SK-N-SH treated with all-trans-retinoic acid at 6 μM for 48 hours (cell line): ENCODE measurements at regions not wholly inside any gene's neighbourhood (a gene's known extent, or its start where the extent isn't known, plus 50 kb on each side); places are given as distances from the start of the nearest gene placed in this dataset.

Experiments used
- ATAC-seq: fragments of 200-7000 bp; cut with Tn5 transposase; 3 replicates; pipeline ENCODE4 v1.9.1; 2020; ENCODE audit warnings: mild to moderate bottlenecking, moderate library complexity
- ARNTL ChIP-seq: fragments of 450-650 bp; formaldehyde crosslinking; IDR thresholded peaks from 2 replicates; pipeline ENCODE4 v1.5.0; 2020; ENCODE audit warnings: low read depth, mild to moderate bottlenecking, moderate library complexity, borderline replicate concordance
- BACH2 ChIP-seq: fragments of 250-450 bp; sonication (Bioruptor Pico); IDR thresholded peaks from 2 replicates; pipeline ENCODE4 v1.9.0; 2021; ENCODE audit warnings: mild to moderate bottlenecking, borderline replicate concordance
- CSDC2 ChIP-seq: fragments of 250-450 bp; sonication (Bioruptor Pico); IDR thresholded peaks from 2 replicates; pipeline ENCODE4 v1.5.0; 2020; ENCODE audit warnings: mild to moderate bottlenecking, moderate library complexity
- ESRRG ChIP-seq: fragments of 250-450 bp; sonication (Bioruptor Pico); IDR thresholded peaks from 2 replicates; pipeline ENCODE4 v1.6.1; 2021; ENCODE audit warnings: mild to moderate bottlenecking
- GLIS3 ChIP-seq: fragments of 250-450 bp; sonication (Bioruptor Pico); IDR thresholded peaks from 2 replicates; pipeline ENCODE4 v1.5.0; 2020; ENCODE audit warnings: mild to moderate bottlenecking, moderate library complexity
- PPARA ChIP-seq: fragments of 250-450 bp; sonication (Bioruptor Pico); IDR thresholded peaks from 2 replicates; pipeline ENCODE4 v1.5.0; 2020; ENCODE audit warnings: mild to moderate bottlenecking, borderline replicate concordance
- RARB ChIP-seq: fragments of 250-450 bp; sonication (Bioruptor Pico); IDR thresholded peaks from 2 replicates; pipeline ENCODE4 v1.8.0; 2021; ENCODE audit warnings: mild to moderate bottlenecking, moderate library complexity
- SNAI2 ChIP-seq: fragments of 250-450 bp; sonication (Bioruptor Pico); IDR thresholded peaks from 2 replicates; pipeline ENCODE4 v1.5.0; 2020; ENCODE audit warnings: mild to moderate bottlenecking, moderate library complexity
- TOX ChIP-seq: fragments of 250-450 bp; sonication (Bioruptor Pico); IDR thresholded peaks from 2 replicates; pipeline ENCODE4 v1.8.0; 2021; ENCODE audit warnings: mild to moderate bottlenecking, moderate library complexity, borderline replicate concordance
- ZC3H10 ChIP-seq: fragments of 250-450 bp; sonication (Bioruptor Pico); IDR thresholded peaks from 2 replicates; pipeline ENCODE4 v1.5.1; 2021; ENCODE audit warnings: mild to moderate bottlenecking, moderate library complexity
- ZFP30 ChIP-seq: fragments of 450-650 bp; formaldehyde crosslinking; IDR thresholded peaks from 2 replicates; pipeline ENCODE4 v1.5.0; 2022; ENCODE audit warnings: mild to moderate bottlenecking, moderate library complexity
- ZNF565 ChIP-seq: fragments of 450-650 bp; formaldehyde crosslinking; conservative IDR thresholded peaks from 2 replicates; pipeline ENCODE4 v1.5.0; 2020; ENCODE audit warnings: low read depth, mild to moderate bottlenecking, moderate library complexity
- ZNF70 ChIP-seq: fragments of 450-650 bp; formaldehyde crosslinking; IDR thresholded peaks from 2 replicates; pipeline ENCODE4 v1.5.0; 2020; ENCODE audit warnings: mild to moderate bottlenecking, moderate library complexity
- TF ChIP-seq, protein P1 (sequence below): fragments of 250-450 bp; sonication (Bioruptor Pico); IDR thresholded peaks from 2 replicates; pipeline ENCODE4 v1.5.1; 2021; ENCODE audit warnings: mild to moderate bottlenecking, moderate library complexity
- TF ChIP-seq, protein P2 (sequence below): fragments of 250-450 bp; sonication (Bioruptor Pico); IDR thresholded peaks from 2 replicates; pipeline ENCODE4 v1.5.0; 2020; ENCODE audit warnings: mild to moderate bottlenecking, moderate library complexity
- TF ChIP-seq, protein P3 (sequence below): fragments of 250-450 bp; sonication (Bioruptor Pico); IDR thresholded peaks from 2 replicates; pipeline ENCODE4 v1.5.1; 2020; ENCODE audit warnings: low read depth, mild to moderate bottlenecking, moderate library complexity
- TF ChIP-seq, protein P4 (sequence below): fragments of 250-450 bp; sonication (Bioruptor Pico); IDR thresholded peaks from 2 replicates; pipeline ENCODE4 v1.8.0; 2020; ENCODE audit warnings: mild to moderate bottlenecking, moderate library complexity, borderline replicate concordance
- TF ChIP-seq, protein P5 (sequence below): fragments of 250-450 bp; sonication (Bioruptor Pico); IDR thresholded peaks from 2 replicates; pipeline ENCODE4 v1.8.0; 2021; ENCODE audit warnings: low read depth, mild to moderate bottlenecking, moderate library complexity, borderline replicate concordance

DNA sequence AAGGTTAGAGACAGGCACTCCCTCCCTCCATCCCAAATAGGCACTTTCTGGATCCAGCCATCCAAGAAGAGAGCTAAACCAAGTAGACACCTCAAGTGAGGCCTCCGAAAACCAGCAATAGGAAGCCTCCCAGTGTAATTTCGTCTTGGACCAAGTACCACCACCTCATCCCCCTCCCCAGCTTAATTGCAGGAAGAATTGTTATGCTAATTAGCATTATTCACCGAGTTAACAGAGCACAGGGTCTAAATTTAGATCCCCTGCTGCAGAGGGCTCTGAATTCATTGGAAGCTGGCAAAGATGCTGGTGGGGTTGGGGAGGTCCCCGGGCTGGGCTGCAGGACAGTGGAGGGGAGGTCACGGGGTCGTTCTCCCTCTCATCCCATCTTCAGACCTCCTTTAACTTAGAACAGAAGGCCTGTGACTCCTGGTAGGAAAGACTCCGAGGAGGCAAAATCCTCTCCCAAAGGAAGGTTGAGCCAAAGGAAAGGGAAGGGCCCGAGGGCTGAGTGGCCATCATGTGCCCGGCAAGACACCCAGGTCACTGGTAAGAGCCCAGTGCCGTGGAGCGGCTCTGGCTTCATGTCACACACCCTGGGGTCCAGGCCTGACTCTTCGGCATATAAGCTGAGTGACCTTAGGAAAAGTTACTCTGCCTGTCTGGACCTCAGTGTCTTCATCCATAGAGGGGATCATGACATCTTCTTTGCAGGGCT, 209.2 kb upstream of the GRIK3 start:
- ATAC-seq: no peak
- no peak for TF ChIP-seq ARNTL (CRISPR knock-in tag)

DNA sequence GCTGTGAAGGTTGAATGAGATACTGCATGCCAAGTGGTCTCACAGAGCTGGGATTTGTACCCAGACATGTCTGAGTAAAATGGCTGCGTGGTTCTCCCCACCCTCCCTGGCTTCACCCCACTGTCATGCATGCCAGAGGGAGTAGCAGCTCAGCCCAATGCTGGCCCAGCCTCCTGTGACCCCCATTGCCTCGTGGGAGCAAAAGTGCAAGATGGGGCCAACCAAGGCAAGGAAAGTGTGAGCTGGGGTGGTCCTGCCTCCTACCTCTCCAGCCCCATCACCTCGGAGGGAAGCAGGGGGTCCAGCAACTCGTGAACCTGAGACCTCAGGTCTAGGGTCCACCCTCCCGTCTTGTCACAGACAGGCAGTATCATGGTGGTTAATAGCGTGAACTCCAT, 209.8 kb upstream of the GRIK3 start:
- TF ChIP-seq TOX (CRISPR knock-in tag): no peak
- TF ChIP-seq, protein P1, sequence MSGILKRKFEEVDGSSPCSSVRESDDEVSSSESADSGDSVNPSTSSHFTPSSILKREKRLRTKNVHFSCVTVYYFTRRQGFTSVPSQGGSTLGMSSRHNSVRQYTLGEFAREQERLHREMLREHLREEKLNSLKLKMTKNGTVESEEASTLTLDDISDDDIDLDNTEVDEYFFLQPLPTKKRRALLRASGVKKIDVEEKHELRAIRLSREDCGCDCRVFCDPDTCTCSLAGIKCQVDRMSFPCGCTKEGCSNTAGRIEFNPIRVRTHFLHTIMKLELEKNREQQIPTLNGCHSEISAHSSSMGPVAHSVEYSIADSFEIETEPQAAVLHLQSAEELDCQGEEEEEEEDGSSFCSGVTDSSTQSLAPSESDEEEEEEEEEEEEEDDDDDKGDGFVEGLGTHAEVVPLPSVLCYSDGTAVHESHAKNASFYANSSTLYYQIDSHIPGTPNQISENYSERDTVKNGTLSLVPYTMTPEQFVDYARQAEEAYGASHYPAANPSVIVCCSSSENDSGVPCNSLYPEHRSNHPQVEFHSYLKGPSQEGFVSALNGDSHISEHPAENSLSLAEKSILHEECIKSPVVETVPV (CRISPR knock-in tag): no peak
- TF ChIP-seq ZNF565: no peak
- TF ChIP-seq ARNTL (CRISPR knock-in tag): no peak
- TF ChIP-seq, protein P2, sequence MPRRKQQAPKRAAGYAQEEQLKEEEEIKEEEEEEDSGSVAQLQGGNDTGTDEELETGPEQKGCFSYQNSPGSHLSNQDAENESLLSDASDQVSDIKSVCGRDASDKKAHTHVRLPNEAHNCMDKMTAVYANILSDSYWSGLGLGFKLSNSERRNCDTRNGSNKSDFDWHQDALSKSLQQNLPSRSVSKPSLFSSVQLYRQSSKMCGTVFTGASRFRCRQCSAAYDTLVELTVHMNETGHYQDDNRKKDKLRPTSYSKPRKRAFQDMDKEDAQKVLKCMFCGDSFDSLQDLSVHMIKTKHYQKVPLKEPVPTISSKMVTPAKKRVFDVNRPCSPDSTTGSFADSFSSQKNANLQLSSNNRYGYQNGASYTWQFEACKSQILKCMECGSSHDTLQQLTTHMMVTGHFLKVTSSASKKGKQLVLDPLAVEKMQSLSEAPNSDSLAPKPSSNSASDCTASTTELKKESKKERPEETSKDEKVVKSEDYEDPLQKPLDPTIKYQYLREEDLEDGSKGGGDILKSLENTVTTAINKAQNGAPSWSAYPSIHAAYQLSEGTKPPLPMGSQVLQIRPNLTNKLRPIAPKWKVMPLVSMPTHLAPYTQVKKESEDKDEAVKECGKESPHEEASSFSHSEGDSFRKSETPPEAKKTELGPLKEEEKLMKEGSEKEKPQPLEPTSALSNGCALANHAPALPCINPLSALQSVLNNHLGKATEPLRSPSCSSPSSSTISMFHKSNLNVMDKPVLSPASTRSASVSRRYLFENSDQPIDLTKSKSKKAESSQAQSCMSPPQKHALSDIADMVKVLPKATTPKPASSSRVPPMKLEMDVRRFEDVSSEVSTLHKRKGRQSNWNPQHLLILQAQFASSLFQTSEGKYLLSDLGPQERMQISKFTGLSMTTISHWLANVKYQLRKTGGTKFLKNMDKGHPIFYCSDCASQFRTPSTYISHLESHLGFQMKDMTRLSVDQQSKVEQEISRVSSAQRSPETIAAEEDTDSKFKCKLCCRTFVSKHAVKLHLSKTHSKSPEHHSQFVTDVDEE: no peak
- TF ChIP-seq GLIS3 (CRISPR knock-in tag): no peak
- TF ChIP-seq ZFP30: no peak
- no peak for ATAC-seq

DNA sequence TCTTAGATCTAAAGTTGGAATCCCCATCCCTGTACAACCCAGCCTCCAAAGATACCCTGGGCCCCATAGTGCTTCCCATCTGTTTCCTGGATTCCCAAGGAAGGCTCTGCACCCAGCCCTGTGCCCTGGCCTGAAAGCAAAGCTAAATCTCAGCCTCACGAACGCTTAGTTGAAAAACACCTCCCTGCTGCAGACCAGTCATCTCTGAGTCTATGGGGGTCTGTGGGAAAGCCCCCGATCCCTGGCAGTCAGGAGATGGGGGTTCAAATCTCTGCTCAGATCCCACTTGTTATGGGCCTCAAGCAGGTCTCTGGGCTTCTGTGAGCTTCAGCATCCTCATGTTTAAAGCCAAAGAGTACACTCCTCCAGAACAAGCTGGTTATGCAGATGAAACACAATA, 210.5 kb upstream of the GRIK3 start:
- ATAC-seq: no peak

DNA sequence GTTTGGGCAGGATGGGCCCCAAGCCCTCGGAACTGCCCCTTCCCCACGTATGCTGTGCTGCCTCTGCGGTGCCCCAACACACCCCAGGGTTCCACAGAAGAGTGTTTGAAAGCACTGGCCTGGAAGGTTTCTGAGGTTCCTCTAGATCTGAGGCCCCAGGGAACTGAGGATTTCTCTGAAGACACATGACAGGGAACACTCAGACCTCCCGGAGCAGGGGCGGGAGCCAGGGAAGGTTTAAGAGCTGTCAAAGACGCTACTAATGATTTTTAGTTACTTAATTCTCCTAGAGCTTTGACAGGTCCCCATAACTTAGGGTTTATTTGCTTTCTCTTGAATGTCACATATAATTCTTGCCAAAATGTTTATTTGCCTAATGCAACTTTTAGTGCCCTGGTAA, 212.3 kb upstream of the GRIK3 start:
- TF ChIP-seq RARB (CRISPR knock-in tag) (no peak), PPARA (CRISPR knock-in tag) (no peak), ZC3H10 (CRISPR knock-in tag) (no peak), ZNF70 (CRISPR knock-in tag) (no peak), BACH2 (no peak), ZFP30 (no peak), ESRRG (no peak), CSDC2 (CRISPR knock-in tag) (no peak)
- TF ChIP-seq, protein P3, sequence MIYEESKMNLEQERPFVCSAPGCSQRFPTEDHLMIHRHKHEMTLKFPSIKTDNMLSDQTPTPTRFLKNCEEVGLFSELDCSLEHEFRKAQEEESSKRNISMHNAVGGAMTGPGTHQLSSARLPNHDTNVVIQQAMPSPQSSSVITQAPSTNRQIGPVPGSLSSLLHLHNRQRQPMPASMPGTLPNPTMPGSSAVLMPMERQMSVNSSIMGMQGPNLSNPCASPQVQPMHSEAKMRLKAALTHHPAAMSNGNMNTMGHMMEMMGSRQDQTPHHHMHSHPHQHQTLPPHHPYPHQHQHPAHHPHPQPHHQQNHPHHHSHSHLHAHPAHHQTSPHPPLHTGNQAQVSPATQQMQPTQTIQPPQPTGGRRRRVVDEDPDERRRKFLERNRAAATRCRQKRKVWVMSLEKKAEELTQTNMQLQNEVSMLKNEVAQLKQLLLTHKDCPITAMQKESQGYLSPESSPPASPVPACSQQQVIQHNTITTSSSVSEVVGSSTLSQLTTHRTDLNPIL (CRISPR knock-in tag): no peak
- TF ChIP-seq, protein P4, sequence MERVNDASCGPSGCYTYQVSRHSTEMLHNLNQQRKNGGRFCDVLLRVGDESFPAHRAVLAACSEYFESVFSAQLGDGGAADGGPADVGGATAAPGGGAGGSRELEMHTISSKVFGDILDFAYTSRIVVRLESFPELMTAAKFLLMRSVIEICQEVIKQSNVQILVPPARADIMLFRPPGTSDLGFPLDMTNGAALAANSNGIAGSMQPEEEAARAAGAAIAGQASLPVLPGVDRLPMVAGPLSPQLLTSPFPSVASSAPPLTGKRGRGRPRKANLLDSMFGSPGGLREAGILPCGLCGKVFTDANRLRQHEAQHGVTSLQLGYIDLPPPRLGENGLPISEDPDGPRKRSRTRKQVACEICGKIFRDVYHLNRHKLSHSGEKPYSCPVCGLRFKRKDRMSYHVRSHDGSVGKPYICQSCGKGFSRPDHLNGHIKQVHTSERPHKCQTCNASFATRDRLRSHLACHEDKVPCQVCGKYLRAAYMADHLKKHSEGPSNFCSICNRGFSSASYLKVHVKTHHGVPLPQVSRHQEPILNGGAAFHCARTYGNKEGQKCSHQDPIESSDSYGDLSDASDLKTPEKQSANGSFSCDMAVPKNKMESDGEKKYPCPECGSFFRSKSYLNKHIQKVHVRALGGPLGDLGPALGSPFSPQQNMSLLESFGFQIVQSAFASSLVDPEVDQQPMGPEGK (CRISPR knock-in tag): no peak
- TF ChIP-seq, protein P5, sequence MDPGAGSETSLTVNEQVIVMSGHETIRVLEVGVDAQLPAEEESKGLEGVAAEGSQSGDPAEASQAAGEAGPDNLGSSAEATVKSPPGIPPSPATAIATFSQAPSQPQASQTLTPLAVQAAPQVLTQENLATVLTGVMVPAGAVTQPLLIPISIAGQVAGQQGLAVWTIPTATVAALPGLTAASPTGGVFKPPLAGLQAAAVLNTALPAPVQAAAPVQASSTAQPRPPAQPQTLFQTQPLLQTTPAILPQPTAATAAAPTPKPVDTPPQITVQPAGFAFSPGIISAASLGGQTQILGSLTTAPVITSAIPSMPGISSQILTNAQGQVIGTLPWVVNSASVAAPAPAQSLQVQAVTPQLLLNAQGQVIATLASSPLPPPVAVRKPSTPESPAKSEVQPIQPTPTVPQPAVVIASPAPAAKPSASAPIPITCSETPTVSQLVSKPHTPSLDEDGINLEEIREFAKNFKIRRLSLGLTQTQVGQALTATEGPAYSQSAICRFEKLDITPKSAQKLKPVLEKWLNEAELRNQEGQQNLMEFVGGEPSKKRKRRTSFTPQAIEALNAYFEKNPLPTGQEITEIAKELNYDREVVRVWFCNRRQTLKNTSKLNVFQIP (CRISPR knock-in tag): no peak

More for the DNA sequence above, 210.5 kb upstream of the GRIK3 start:
- no peak for TF ChIP-seq ZFP30
- TF ChIP-seq, protein P5 (CRISPR knock-in tag): no peak
- TF ChIP-seq SNAI2: no peak
- TF ChIP-seq ARNTL (CRISPR knock-in tag): no peak

More for the DNA sequence above, 212.3 kb upstream of the GRIK3 start:
- no peak for ATAC-seq
